HS-27A (cell line): ENCODE measurements at regions not wholly inside any gene's neighbourhood (a gene's known extent, or its start where the extent isn't known, plus 50 kb on each side); places are given as distances from the start of the nearest gene placed in this dataset.
"Not testable (repeated sequence)": the region's sequence is repeated elsewhere in the genome, so short reads cannot be mapped to it uniquely, and the experiment has no call there.

Source experiments
- DNase-seq: peaks from one replicate; pipeline ENCODE4 v3.0.0-alpha.2; 2012; ENCODE audit warnings: low read depth, missing footprints

- DNase-seq, result no peak
Measured at GRCh38 chr16:79864032-79864780, 263.7 kb upstream of the MAF start.

DNA sequence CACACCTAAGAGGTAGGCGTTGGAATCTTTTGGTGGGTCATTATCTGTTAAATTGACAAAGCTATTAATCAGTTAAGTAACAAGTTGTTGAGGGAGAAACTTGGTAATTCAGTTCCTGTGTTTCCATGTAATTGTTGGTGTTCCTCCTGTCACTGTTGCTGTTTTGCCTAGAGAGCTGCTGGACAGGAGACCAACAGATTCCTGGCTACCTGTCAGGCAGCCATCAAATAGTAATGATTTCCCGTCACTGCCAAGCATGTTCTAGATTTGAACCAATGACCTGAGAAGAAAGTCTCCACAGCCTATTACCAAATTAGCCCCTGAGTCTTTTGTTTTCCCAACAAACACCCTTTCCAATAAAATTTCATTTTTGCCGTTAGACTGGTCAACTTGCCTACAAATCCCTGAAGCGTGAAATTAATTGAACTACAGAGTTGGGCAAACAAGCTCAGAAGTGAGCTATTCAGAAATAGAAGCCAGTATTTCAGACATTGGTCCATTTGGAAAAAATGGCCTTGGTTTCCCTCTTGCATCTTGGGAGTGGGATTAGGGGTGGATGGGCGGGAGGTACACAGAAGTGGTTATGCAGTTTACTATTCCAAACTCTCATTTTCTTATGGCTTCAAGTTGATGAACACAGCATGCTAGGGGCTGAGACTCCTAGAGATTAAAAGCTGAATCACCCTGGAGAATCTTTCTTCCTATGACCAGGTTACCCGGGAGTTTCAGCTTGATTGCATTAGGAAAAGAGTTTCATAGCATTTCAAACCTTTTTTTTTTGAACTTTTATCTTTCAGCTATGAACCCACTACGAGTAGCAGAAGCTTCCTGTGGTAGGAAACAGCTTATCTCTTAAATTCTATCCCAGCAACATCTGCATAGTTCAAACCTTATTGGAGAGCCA lies 262.8 kb upstream of the MAF start:
- DNase-seq, result no peak

DNA sequence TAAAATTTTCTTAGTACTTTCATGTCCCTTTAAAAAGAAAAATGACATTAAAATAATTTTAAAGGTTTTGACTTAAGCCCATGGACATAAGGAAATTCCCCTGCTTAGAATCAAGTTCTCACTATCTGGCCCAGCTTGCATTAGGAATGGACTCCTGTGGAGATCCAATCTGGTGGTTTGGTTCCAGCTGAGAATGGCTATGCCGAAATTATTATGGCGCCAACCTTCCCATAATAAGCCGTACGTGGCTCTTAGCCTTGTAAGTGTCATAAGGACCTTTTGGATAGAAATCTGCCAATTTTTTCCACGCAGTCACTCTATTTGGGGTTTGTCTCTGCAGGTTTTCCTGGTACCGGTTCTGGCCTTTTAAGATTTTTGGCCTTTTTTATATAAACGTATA lies 262.1 kb upstream of the MAF start:
- DNase-seq, result no peak

DNA sequence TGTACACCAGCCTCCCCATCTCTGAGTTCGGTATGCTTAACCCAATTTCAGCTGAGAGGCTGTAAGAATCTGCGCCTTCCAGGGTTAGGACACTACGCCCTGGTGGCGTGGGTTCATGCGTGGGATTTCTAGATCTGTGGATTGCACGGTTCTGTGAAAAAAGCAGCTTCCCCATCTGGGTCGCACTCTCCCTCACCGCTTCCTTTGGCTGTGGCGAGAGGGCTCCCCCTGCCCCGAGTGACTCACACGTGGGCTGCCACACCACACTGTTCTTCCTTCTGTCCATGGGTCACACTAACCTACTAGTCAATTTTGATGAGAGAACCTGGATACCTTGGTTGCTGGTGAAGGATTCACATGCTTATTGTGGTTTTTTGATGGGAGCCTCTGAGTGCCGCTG lies 256.0 kb upstream of the MAF start:
- no peak for DNase-seq

- DNase-seq, result no peak
Measured at GRCh38 chr16:79850348-79850747, 249.8 kb upstream of the MAF start.

DNA sequence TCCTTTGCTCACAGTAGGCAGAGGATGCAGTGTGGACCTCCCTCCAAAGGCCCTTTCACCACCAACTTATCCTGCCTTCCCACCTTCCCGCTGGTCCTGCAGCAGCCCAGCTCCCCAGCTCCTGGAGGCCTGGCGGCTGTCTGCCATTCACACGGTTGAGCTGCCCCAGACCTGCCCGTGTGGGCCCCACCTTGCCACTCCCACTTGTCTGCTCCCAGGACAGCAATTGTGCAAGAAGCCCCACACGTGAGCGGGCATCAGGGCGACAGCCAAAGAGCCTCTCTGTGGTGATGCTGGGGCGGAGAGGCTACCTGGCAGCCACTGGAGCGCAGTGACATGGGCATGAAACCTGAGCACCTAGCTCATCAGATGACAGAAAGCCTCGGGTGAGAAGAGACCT lies 248.6 kb upstream of the MAF start:
- no peak for DNase-seq

GRCh38 chr16:79848719-79849118 lies 248.2 kb upstream of the MAF start:
- DNase-seq, result no peak

- no peak for DNase-seq
Measured at GRCh38 chr16:79847569-79847968, 247.0 kb upstream of the MAF start.

- DNase-seq, result no peak
Measured at GRCh38 chr16:79847101-79847500, 246.6 kb upstream of the MAF start.

GRCh38 chr16:79845734-79846135 lies 245.2 kb upstream of the MAF start:
- no peak for DNase-seq

GRCh38 chr16:79845033-79845733 lies 244.6 kb upstream of the MAF start:
- DNase-seq, result no peak

DNA sequence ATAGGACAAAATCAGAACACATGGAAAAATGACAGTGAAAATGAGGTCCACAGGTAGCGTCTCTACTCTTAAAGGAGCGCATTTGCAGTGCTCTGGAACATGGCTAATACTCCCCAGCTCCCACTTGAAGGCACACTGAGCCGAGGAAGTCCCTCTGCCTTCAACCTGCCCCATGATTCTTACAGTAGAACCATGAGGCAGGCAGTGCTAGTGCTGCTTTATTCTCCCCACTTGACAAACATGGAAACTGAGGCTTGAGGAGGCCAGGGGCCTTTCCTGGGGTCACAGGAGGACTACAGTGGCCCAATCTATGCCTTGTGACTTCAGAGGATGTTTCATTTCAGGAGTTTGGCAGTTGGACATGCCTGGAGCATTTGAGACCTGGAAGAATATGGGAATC lies 244.1 kb upstream of the MAF start:
- no peak for DNase-seq

- no peak for DNase-seq
Measured at GRCh38 chr16:79843631-79844043, 243.1 kb upstream of the MAF start.

DNA sequence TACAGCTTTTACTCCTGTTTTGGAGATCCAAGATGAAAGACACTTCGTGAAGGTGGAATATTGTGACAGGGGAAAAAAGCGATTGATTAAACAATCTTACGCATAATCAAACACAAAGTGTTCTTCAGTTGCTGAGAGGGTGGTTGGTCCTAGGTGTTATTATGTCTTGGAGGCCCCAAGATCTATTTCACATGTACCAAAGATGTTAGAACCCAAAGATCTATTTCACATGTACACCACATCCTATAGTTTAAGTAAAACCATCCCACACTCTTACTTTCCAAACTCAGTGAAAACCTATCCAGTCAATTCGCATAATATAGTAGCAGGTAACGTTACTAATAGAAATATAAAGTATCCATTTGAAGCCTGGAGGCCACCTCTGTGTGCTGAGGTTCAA lies 242.6 kb upstream of the MAF start:
- no peak for DNase-seq

- DNase-seq, result no peak
Measured at GRCh38 chr16:79842197-79842596, 241.7 kb upstream of the MAF start.

DNA sequence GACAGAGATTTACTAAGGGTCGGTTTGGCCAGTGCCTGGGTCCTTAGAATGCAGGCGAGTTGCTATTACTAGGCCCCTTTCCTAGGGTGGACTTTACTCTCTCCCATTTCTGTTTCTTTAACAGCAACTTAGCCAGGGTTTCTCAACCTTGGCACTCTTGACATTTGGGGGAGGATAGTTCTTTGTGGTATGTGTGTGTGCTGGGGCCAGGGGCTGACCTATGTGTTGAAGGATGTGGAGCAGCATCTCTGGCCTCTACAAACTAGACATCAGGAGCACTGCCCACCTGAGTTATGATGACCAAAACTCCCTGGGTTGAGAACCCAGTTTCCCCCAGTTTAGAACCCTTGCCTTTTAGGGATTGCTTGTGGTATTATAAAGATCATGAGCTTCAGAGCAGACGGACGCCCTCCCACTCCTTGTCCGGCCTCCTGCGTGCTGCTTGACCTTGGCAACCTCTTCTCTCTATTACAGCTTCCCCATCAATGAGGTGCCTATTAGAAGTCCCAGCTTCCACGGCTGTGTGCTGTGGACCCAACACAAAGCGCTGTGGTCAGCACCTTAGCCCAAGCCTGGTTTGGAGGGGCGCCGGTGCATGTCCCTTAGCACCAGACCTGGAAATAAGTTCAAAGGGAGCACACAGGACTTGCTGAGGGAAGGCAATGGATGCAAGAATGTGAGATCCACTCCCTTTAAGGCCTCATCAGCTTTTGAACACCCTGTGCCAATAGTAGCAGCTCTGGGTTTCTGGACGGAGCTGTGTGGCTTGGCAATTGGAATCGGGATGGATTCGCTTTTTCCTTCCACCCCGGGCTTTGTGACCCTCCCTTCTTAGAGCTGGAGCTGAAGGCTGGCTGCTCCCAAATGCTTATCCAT lies 239.2 kb upstream of the MAF start:
- DNase-seq, result no peak

DNA sequence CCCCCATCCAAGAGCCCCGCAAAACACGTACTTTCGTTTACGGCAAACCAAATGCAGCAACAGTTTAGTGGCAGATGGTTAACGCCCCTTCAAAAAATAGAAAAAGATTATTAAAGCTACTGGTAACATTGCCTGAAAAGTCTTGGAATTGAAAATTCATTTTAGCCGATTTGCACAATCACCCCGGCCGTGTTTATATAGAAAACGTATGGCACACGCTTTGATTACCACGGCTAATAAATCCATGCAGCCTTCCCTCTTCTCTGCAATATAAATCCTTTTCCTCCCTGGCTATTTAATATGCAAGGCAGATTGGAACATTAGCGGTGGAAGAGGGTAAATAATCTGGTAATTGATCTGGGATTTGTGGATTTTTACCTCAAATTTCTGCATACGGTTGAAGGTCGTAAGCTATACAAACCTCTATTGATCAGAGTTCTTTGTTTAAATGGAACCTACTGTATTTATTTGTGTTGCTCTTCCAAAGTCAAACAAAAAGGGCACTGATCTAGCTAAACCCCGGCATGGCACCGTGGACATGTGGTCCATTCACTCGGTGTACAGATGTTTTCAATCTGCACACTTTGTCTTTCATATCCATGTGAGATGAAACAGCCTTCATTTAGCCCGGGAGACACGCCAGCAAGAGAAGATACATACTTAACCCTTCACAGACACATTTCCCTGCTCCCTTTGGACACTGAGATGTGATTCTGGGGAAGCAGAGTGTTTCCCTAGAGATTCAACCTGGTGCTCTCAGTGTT lies 238.1 kb upstream of the MAF start:
- DNase-seq, result no peak

DNA sequence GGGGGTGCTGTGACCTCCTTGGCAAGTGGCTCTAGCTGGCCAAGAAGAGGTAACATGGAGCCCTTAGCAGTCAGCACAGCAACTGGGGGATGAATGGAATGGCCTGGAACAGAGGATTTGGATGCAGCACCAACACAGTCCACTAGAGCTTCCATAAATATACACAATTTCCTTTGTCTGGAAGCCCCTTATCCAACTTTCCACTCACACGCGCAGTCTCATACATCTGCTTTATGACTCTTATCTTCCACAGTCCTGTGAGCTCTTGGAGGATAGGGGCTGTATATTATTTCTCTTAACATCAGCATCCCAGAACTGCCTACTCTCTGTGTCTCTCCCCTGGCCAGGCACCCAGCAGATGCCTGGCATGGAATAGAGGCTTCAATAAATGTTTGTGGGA lies 235.6 kb upstream of the MAF start:
- DNase-seq, result no peak

- no peak for DNase-seq
Measured at GRCh38 chr16:79835194-79835593, 234.7 kb upstream of the MAF start.

- no peak for DNase-seq
Measured at GRCh38 chr16:79834720-79835119, 234.2 kb upstream of the MAF start.

GRCh38 chr16:79834003-79834402 lies 233.5 kb upstream of the MAF start:
- DNase-seq, result not testable (repeated sequence)
